ENCODE measurements at regions not wholly inside any gene's neighbourhood (a gene's known extent, or its start where the extent isn't known, plus 50 kb on each side); places are given as distances from the start of the nearest gene placed in this dataset.

- TF ChIP-seq CTCF (IDR thresholded peaks at IDR 0.05; ENCODE audit: low read depth, low read length) (no peak), EZH2phosphoT487 (IDR thresholded peaks at IDR 0.05; ENCODE audit: low read depth) (no peak)
Observed at GRCh38 chr2:128503399-128504245, 185.0 kb upstream of the HS6ST1 start.
